GM12801 (cell line): ENCODE measurements at regions not wholly inside any gene's neighbourhood (a gene's known extent, or its start where the extent isn't known, plus 50 kb on each side); places are given as distances from the start of the nearest gene placed in this dataset.

ENCODE experiments used
- TF ChIP-seq, protein P1 (sequence below): IDR thresholded peaks from one replicate; pipeline ENCODE4 v1.5.1; 2011; ENCODE audit warnings: control low read depth; ENCODE audit not compliant: insufficient read length; ENCODE audit errors: extremely low read depth

DNA sequence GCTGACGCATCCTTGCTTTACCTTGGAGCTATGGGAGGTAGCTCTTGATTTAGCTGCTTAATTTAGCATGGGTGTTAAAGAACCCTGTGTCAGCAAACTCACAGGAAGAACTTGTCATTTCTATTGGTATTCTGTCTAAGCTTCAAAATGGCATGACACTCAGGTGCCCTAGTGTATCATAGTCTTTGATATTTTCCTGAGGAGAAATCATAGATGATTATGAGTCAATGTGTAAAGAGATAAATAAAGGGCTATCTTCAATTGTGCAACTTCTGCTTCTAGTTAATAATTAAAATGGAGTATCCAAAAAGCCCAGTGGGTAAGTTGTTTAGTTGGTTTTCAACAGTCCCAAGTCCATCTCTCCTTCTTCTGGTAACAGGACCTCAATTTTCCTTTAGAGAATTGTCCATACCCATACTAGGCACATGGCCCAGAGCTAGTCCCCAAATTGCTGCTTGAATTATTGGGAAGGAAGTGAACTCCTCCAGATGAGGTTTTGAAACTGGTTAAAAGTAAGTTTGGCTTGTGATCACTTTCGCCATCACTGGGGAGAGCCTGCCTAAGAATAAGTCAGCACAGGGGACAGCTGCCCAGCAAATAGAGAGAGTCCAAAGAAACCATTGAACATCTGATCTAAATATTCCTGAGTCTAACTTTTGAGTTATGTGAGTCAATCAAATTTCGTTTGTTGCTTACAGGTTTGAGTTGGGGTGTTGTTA is 169.0 kb upstream of the PHYHIPL start:
- TF ChIP-seq, protein P1, sequence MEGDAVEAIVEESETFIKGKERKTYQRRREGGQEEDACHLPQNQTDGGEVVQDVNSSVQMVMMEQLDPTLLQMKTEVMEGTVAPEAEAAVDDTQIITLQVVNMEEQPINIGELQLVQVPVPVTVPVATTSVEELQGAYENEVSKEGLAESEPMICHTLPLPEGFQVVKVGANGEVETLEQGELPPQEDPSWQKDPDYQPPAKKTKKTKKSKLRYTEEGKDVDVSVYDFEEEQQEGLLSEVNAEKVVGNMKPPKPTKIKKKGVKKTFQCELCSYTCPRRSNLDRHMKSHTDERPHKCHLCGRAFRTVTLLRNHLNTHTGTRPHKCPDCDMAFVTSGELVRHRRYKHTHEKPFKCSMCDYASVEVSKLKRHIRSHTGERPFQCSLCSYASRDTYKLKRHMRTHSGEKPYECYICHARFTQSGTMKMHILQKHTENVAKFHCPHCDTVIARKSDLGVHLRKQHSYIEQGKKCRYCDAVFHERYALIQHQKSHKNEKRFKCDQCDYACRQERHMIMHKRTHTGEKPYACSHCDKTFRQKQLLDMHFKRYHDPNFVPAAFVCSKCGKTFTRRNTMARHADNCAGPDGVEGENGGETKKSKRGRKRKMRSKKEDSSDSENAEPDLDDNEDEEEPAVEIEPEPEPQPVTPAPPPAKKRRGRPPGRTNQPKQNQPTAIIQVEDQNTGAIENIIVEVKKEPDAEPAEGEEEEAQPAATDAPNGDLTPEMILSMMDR: no peak

DNA sequence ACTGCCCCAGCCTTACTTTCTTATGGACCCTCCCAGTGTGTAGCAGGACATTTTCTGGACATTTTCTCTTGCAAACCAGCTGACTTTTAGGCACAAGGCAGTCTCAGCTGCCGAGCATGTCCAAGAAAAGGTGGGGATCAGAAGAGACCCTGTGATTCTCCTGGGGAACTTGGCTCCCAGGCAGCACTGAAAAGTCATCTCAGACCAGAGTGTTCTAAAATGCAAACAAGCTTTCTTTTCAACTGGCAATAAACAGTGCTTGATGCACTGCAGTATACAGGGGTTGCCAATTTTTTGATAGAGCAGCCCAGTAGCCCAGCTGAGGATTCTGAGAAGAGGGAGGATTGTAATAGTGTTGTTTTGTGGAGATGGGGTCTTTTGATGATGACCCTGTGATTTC is 168.0 kb upstream of the PHYHIPL start:
- TF ChIP-seq, protein P1: no peak

DNA sequence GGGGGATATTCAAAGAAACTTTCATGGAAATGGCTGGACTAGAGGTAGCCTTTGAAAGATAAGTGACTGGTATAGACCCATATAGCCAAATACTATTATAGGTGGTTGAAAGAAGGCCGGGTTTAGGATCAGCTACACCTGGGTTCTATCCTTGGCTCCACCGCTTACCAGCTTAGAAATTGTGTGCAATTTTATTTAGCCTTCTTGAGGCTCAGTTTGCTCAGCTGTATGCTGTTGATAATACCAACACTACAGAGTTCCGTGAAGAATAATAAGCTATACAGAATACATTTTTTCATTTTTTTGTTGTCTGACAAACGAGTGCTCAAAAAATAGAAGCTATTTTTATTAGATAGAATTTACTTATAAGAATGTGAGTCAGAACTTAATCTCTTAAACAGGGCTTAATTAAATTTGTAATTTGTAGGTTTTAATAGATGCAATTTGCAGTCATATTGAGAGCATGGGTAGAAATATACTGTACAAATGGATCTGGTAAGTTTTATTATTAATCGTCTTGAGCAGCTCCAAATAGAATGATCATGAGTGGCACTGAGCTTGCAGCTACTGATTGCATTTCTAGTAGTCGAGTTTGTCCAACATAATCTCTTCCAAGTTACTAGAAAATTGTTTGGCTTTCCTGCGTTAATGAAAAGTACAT is 164.3 kb upstream of the PHYHIPL start:
- TF ChIP-seq, protein P1: no peak

DNA sequence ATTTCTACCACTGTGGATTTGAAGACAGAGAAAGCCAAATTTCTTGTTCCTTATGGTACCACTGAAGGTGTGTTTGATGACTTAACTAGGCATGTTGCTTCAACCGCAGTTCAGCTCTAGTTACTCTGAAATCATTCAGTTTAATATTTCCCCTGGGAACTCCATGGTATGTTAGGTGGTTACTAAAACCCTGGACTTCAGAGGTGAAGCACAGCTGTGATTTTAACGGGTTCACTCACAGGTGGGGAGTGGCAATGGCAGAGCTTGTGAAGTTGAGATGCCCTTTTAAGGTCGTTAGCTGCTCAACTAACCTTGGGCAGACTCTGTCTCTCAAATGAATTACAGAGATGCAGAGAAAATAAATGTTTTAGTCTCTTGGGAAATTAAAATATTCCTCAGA is 163.6 kb upstream of the PHYHIPL start:
- TF ChIP-seq, protein P1: no peak

DNA sequence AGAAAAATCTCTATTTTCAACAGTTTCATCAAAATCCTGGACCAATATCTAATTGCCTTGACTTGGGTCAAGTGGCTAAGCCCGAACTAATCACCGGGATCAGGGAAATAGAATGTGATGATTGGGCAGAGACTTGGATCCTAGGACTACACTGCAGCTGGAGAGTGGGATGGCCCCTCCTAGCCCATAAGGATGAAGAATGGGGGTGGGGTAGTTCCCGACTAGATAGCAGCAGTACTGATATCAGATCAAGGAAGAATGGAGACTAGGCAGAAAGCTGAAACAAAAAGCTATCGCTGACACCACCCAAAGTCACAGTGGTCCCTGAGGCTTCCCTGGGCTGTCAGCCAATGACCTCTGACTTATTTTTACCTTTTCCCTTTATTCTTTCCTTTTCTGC is 160.4 kb upstream of the PHYHIPL start:
- TF ChIP-seq, protein P1: no peak

DNA sequence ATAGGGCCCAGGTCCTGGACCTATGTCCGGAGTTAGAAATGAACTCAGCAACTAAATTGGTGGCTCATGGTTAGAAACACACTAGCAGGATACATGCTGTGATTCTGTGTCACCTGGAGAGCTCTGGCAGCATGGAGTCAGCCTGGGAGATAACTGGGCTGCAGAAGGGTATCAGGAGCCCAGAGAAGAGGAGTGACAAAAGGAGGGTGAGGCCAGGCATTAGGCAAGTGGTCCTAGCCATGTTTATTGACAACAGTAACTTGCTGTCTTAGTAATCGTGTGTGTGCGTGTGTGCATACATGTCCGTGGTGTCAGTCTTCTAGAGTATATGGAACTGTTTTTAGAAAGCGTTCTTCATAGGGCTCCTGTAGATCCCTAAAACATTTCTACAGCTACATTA is 157.5 kb upstream of the PHYHIPL start:
- TF ChIP-seq, protein P1: no peak

DNA sequence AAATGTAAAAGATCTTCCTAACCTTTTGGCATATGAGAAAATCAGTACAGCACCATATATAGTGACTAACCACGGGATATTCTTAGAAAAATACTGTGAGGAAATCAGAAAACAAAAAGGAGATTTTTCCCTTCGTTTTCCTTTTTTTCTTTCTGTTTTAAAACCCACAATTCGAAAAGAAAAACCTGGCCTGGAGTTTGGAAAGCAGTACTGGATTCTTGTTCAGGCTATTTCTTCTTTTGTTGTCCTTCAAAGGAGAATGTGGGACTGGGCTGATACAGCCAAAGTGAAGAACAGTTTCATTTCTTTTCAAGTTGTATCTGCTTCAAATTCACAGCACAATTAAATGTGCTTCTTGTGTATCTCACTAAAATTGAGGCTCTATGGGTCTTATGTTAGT is 156.8 kb upstream of the PHYHIPL start:
- TF ChIP-seq, protein P1: no peak
